Ascending aorta (tissue), 2 donors: ENCODE measurements at regions not wholly inside any gene's neighbourhood (a gene's known extent, or its start where the extent isn't known, plus 50 kb on each side); places are given as distances from the start of the nearest gene placed in this dataset.

Source experiments
- DNase-seq, 2 donors: peaks; one replicate each; pipeline ENCODE4 v3.0.0-alpha.2; 2019; ENCODE audit warnings: low spot score in 2 of 2
- H3K27ac ChIP-seq, 2 donors: fragments of 200-600 bp; sonication (generic); one replicate each; pipeline ENCODE4 v1.5.1; 2016 to 2017; ENCODE audit warnings: mild to moderate bottlenecking in 1 of 2
- H3K27me3 ChIP-seq: fragments of 200-600 bp; sonication (generic); one replicate; pipeline ENCODE4 v1.5.1; 2017
- H3K36me3 ChIP-seq, 2 donors: fragments of 200-600 bp; sonication (generic); one replicate each; pipeline ENCODE4 v1.5.1; 2016
- H3K4me1 ChIP-seq, 2 donors: fragments of 200-600 bp; sonication (generic); one replicate each; pipeline ENCODE4 v1.5.1; 2016 to 2017; ENCODE audit warnings: mild to moderate bottlenecking in 1 of 2
- H3K4me3 ChIP-seq, 2 donors: fragments of 200-600 bp; sonication (generic); one replicate each; pipeline ENCODE4 v1.5.1; 2016 to 2017; ENCODE audit warnings: mild to moderate bottlenecking in 1 of 2
- H3K9me3 ChIP-seq, 2 donors: fragments of 200-600 bp; sonication (generic); one replicate each; pipeline ENCODE4 v1.5.1; 2016
- intact Hi-C: fragments of 100-400 bp; cut with DNase I; formaldehyde crosslinking; loops from one replicate; pipeline ENCODE4 v1.15.1; 2023
- TF ChIP-seq, protein P1 (sequence below), 3 experiments: fragments of 200-600 bp in 2 of 3; fragments of 450-650 bp in 1 of 3; sonication (generic) in 2 of 3; IDR thresholded peaks; one replicate each; pipeline ENCODE4 v1.5.1; 2016 to 2019; ENCODE audit warnings: antibody characterized with exemption in 3 of 3, mild to moderate bottlenecking in 1 of 3, moderate library complexity in 1 of 3

DNA sequence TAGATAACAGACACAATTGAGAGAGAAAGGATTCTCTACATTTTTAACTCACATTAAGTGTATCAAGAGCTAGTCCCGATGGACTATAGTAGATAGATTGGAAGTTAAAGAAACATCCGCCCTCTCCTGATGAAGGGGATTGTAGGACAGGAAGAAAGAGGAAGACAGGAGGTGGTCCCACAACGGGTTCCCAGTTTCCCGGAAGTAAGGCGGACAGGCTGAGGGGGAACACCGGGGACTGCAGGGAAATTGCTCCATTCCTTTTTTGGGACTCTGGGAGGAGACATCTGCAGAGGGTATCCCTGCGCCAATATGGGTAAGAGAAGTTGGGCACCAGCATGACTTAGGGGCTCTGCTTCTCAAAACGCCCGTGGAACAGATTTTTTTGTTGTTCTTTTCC lies 177.5 kb upstream of the ATF7IP start:
- H3K4me3 ChIP-seq, result no peak overlapping the region
- no peaks in the 10 kb centered on the region for H3K9me3 ChIP-seq
- intact Hi-C loops, result no loop called here
- no peaks in the 10 kb centered on the region for H3K27me3 ChIP-seq
- TF ChIP-seq, protein P1, sequence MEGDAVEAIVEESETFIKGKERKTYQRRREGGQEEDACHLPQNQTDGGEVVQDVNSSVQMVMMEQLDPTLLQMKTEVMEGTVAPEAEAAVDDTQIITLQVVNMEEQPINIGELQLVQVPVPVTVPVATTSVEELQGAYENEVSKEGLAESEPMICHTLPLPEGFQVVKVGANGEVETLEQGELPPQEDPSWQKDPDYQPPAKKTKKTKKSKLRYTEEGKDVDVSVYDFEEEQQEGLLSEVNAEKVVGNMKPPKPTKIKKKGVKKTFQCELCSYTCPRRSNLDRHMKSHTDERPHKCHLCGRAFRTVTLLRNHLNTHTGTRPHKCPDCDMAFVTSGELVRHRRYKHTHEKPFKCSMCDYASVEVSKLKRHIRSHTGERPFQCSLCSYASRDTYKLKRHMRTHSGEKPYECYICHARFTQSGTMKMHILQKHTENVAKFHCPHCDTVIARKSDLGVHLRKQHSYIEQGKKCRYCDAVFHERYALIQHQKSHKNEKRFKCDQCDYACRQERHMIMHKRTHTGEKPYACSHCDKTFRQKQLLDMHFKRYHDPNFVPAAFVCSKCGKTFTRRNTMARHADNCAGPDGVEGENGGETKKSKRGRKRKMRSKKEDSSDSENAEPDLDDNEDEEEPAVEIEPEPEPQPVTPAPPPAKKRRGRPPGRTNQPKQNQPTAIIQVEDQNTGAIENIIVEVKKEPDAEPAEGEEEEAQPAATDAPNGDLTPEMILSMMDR (IDR thresholded peaks at IDR 0.05), result no peak
- no peaks in the 10 kb centered on the region for H3K36me3 ChIP-seq
- DNase-seq, result no peak
- no peaks in the 10 kb centered on the region for H3K4me1 ChIP-seq
- H3K27ac ChIP-seq, result no peak overlapping the region

DNA sequence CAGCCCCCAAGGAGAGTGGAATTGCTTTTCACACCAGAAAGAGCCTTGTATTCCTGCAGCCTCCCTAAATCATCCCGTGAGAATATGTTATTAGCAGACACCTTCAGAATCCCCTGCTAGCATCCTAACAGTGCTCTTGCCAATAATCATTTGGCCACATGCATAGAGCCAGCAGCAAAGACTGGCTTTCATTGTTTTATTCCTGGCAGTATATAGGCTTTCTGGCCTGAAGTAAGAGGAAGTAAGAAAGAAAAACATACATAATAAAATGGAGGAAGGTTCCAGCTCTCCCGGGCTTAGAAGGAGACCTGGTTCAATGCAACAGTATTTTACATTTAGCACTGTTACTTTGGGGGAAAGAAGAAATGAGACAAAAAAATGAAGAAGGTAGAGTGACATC lies 176.7 kb upstream of the ATF7IP start:
- Histone ChIP-seq H3K4me1 (no peaks in the 10 kb centered on the region), H3K27me3 (no peaks in the 10 kb centered on the region), H3K27ac (no peak overlapping the region), H3K4me3 (no peak overlapping the region), H3K36me3 (no peaks in the 10 kb centered on the region), H3K9me3 (no peaks in the 10 kb centered on the region)
- TF ChIP-seq, protein P1 (IDR thresholded peaks at IDR 0.05), result no peak
- DNase-seq, result no peak
- intact Hi-C loops, result no loop called here

DNA sequence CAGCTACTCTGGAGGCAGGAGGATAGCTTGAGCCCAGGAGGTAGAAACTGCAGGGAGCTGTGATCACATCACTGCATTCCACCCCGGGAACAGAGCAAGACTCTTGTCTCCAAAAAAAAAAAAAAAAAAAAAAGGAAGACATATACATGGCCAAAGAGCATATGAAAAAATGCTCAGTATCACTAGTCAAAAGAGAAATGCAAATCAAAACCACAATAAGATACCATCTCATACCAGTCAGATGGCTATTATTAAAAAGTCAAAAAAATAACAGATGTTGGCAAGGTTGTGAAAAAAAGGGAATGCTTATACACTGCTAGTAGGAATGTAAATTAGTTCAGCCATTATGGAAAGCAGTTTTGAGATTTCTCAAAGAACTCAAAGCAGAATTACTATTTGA lies 174.8 kb upstream of the ATF7IP start:
- intact Hi-C loops, result no loop called here
- Histone ChIP-seq H3K4me3 (no peak overlapping the region), H3K4me1 (no peaks in the 10 kb centered on the region), H3K36me3 (no peaks in the 10 kb centered on the region), H3K27me3 (no peaks in the 10 kb centered on the region), H3K9me3 (no peaks in the 10 kb centered on the region), H3K27ac (no peak overlapping the region)
- no peak for DNase-seq
- TF ChIP-seq, protein P1 (IDR thresholded peaks at IDR 0.05), result no peak

DNA sequence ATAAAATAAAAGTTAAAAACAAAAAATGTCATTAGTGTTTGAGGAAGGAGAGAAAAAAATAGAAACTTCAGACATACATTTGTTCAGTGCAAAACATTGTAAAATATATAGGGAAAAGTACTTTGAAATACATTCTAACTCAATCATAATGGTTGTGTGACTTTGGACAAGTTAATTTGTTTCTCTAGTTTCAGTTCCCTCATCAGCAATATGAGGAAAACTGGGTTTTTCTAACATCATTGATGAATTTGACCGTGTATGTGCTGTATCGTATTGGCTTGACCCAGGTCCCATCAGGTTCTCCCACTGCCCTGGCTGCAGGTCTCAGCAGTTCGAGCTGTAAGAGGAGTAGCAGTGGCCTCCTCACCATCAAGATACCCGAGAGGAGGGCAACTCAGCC lies 173.9 kb upstream of the ATF7IP start:
- Histone ChIP-seq H3K9me3 (no peaks in the 10 kb centered on the region), H3K36me3 (no peaks in the 10 kb centered on the region), H3K4me3 (no peak overlapping the region), H3K4me1 (no peaks in the 10 kb centered on the region), H3K27ac (no peak overlapping the region), H3K27me3 (no peaks in the 10 kb centered on the region)
- DNase-seq, result no peak
- intact Hi-C loops, result no loop called here
- TF ChIP-seq, protein P1 (IDR thresholded peaks at IDR 0.05), result no peak

DNA sequence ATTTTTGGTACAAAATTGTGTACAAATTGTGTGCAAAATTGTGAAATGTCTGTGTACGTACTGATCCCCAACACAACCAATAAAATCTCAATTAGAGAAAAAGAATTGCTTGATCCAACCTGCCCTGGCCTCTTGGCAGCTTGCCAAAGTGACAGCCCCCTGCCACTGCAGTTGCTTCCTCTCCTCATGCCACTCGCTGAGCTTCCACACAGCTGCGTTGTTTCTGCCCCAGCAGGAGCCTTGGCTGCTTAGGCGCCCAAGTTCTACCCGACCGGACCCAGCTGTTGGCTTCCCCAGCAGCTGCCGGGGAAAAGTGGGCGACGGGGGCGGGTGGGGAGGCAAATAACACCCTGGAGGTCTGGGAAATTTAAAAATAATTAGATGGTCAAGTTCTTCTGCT lies 171.8 kb upstream of the ATF7IP start:
- TF ChIP-seq, protein P1 (IDR thresholded peaks at IDR 0.05), result no peak
- H3K4me1 ChIP-seq, result no peaks in the 10 kb centered on the region
- H3K36me3 ChIP-seq, result no peaks in the 10 kb centered on the region
- no peaks in the 10 kb centered on the region for H3K27me3 ChIP-seq
- H3K4me3 ChIP-seq, result no peak overlapping the region
- DNase-seq, result no peak
- intact Hi-C loops, result no loop called here
- H3K27ac ChIP-seq, result no peak overlapping the region
- H3K9me3 ChIP-seq, result no peaks in the 10 kb centered on the region

DNA sequence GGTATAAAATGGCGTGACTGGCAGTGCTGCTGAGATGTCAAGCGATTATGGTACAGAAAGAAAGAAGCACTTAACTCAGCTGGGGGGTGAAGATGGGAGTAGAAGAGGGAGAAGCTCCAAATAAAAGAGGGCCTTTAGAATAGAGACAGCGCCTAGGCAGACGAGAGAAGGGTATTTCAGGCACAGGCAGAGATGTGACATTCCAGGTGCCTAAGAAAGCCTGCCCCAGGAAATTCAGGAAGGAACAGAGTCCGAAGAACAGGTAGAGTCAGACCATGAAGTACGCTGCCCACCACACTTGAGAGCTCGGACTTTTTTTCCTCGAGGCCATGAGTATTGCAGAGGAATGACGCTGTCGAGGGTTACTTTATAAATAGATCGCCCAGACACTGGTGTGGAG lies 170.9 kb upstream of the ATF7IP start:
- no peak overlapping the region for H3K4me3 ChIP-seq
- no peak overlapping the region for H3K27ac ChIP-seq
- H3K4me1 ChIP-seq, result no peaks in the 10 kb centered on the region
- no peaks in the 10 kb centered on the region for H3K9me3 ChIP-seq
- intact Hi-C loops, result no loop called here
- TF ChIP-seq, protein P1 (IDR thresholded peaks at IDR 0.05), result no peak
- H3K36me3 ChIP-seq, result no peaks in the 10 kb centered on the region
- H3K27me3 ChIP-seq, result no peaks in the 10 kb centered on the region
- no peak for DNase-seq
